ENCODE measurements at regions not wholly inside any gene's neighbourhood (a gene's known extent, or its start where the extent isn't known, plus 50 kb on each side); places are given as distances from the start of the nearest gene placed in this dataset.

DNA sequence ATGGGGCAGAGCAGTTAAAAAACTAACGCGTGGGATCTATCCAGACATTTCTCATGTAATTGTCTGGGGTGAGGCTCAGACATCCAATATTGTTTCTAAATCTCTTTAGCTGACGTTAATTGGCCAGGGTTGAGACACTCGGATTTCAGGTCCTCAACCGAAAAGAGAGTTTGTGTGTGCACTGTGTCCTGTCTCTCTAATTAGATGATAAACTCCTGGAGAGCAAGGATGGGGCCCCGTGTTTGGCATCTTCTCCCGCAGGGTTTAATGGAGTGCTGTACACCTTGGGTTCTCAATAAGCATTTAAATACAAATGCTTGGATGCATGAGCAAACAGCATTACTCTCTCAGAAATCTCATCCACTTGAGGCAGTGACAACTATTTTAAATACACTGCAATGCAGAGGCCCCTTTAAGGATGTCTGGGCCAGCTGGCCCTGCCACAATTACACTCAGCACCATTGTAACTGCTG is 139.6 kb downstream of the MTX3 start:
- no peak for ATAC-seq (ENCODE audit: insufficient number of reproducible peaks, low FRiP score, low read depth)
- no peaks in the 10 kb centered on the region for H3K36me3 ChIP-seq
- no peaks in the 10 kb centered on the region for H3K4me1 ChIP-seq (ENCODE audit: control insufficient read depth in 1 of 2, low read depth in 2 of 2)
- H3K27ac ChIP-seq: no peak overlapping the region
- H3K27me3 ChIP-seq (replicated peaks; ENCODE audit: insufficient read depth): no peaks in the 10 kb centered on the region
- DNase-seq (ENCODE audit: low spot score): no peak
- no peaks in the 10 kb centered on the region for H3K9me3 ChIP-seq
- TF ChIP-seq, protein P1, sequence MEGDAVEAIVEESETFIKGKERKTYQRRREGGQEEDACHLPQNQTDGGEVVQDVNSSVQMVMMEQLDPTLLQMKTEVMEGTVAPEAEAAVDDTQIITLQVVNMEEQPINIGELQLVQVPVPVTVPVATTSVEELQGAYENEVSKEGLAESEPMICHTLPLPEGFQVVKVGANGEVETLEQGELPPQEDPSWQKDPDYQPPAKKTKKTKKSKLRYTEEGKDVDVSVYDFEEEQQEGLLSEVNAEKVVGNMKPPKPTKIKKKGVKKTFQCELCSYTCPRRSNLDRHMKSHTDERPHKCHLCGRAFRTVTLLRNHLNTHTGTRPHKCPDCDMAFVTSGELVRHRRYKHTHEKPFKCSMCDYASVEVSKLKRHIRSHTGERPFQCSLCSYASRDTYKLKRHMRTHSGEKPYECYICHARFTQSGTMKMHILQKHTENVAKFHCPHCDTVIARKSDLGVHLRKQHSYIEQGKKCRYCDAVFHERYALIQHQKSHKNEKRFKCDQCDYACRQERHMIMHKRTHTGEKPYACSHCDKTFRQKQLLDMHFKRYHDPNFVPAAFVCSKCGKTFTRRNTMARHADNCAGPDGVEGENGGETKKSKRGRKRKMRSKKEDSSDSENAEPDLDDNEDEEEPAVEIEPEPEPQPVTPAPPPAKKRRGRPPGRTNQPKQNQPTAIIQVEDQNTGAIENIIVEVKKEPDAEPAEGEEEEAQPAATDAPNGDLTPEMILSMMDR (IDR thresholded peaks at IDR 0.05): no peak
- H3K4me3 ChIP-seq: no peak overlapping the region

DNA sequence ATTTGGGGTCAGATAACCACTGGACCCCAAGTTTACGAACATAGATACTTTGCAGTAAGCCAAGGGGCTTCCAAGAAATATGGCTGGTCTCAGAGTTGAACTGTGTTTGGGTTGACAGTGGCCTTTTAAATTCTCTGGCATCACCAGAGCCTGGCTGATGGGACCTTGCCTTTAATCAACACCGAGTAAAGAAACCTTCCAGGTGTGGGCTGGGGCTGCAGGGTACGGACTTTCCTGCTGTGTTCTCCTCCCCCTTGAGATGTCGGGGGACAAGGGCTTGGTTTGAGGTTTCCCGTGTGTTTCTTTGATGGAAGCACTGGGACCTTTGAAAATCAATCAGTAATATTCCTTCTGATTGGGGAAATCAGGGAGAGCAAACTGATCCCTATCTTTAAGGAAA is 140.1 kb downstream of the MTX3 start:
- Histone ChIP-seq H3K4me1 (ENCODE audit: control insufficient read depth in 1 of 2, low read depth in 2 of 2) (no peaks in the 10 kb centered on the region), H3K27me3 (replicated peaks; ENCODE audit: insufficient read depth) (no peaks in the 10 kb centered on the region), H3K36me3 (no peaks in the 10 kb centered on the region), H3K9me3 (no peaks in the 10 kb centered on the region), H3K4me3 (no peak overlapping the region), H3K27ac (no peak overlapping the region)
- ATAC-seq (ENCODE audit: insufficient number of reproducible peaks, low FRiP score, low read depth) (no peak), DNase-seq (ENCODE audit: low spot score) (no peak)
- TF ChIP-seq, protein P1 (IDR thresholded peaks at IDR 0.05): no peak

DNA sequence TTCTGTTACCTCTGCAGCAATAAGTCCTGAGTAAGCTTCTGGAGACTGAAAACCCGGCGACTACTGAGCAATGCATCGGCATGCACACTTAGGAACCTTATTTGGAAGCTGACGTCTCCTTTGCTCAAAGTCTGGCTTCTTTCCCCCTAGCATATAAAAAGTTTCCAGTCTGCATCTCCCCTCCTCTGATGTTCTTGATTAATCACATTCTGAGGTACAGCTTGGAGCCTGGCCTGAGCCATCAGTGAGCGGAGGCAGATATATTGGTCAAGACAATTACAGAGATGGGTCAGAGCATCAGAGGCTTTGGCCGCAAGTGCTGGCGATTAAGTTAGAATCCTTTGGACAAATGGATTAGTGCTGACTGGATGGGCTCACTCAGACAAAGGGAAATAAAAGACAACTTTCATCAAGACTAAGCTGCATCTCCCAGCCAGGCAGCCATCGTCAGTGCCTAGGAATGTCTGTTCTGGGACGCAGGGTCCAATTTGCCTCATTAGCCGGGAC is 140.7 kb downstream of the MTX3 start:
- ATAC-seq (ENCODE audit: insufficient number of reproducible peaks, low FRiP score, low read depth) (no peak), DNase-seq (ENCODE audit: low spot score) (no peak)
- H3K9me3 ChIP-seq: no peaks in the 10 kb centered on the region
- no peak overlapping the region for H3K4me3 ChIP-seq
- TF ChIP-seq, protein P1 (IDR thresholded peaks at IDR 0.05): no peak
- no peaks in the 10 kb centered on the region for H3K27me3 ChIP-seq (replicated peaks; ENCODE audit: insufficient read depth)
- no peaks in the 10 kb centered on the region for H3K36me3 ChIP-seq
- H3K27ac ChIP-seq: no peak overlapping the region
- no peaks in the 10 kb centered on the region for H3K4me1 ChIP-seq (ENCODE audit: control insufficient read depth in 1 of 2, low read depth in 2 of 2)

DNA sequence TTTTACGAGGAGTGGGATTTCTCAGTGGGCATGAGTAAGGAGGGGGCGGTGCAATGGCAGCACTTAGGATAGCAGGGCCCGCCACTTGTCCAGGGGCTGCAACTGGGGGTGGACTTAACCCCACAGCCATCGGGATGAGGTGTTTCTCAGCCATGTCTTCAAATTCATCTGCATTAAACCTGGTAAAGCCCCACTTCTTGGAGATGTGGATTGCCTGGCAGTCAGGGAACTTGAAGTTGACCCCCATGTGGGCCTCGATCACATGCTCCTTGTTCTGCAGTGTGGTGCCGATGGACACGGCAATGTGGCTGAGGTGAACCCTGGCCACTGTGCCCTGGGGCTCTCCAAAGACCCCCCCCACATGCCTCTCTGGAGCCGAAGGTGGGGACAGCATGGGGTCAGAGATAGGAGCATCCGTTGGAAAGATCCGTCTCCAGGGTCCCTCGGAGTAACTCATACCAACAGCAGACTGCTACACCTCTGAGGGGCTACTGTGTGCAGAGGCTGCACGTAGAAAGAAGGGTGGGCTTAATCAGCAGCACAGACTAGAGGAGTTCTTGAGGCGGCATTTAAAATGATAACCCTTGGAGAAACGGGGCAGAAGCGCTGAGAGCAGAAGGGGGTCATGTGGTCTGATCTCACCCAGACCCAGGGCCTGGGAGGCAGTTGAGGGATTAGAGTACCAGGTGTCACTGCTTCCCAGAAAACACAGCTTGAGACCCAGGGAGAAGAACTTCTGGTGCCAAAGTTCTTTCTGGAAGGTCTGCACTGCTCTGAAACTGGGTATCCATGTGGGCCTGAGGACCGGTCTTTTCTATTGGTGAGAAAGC is 141.4 kb downstream of the MTX3 start:
- TF ChIP-seq, protein P1 (IDR thresholded peaks at IDR 0.05): no peak

More for the DNA sequence above, 141.4 kb downstream of the MTX3 start:
- Histone ChIP-seq H3K4me3 (no peak overlapping the region), H3K36me3 (no peaks in the 10 kb centered on the region), H3K27me3 (replicated peaks; ENCODE audit: insufficient read depth) (no peaks in the 10 kb centered on the region), H3K4me1 (ENCODE audit: control insufficient read depth in 1 of 2, low read depth in 2 of 2) (no peaks in the 10 kb centered on the region), H3K27ac (no peak overlapping the region), H3K9me3 (no peaks in the 10 kb centered on the region)
- ATAC-seq (ENCODE audit: insufficient number of reproducible peaks, low FRiP score, low read depth): no peak
- no peak for DNase-seq (ENCODE audit: low spot score)

Data from thoracic aorta (tissue), 2 donors.